NB4 (cell line): ENCODE measurements at regions not wholly inside any gene's neighbourhood (a gene's known extent, or its start where the extent isn't known, plus 50 kb on each side); places are given as distances from the start of the nearest gene placed in this dataset.

Source experiments
- DNase-seq: peaks from one replicate; pipeline ENCODE4 v3.0.0; 2010; ENCODE audit warnings: low read depth
- H3K4me3 ChIP-seq: one replicate; pipeline ENCODE4 v1.5.1; 2011; ENCODE audit warnings: mild to moderate bottlenecking, low read depth, low read length, moderate library complexity
- MYC ChIP-seq: IDR thresholded peaks from 2 replicates; pipeline ENCODE4 v1.6.1; 2011; ENCODE audit warnings: low read depth, low read length
- POLR2A ChIP-seq: IDR thresholded peaks from 2 replicates; pipeline ENCODE4 v1.6.1; 2011; ENCODE audit warnings: mild to moderate bottlenecking; ENCODE audit not compliant: insufficient read length; ENCODE audit errors: extremely low read depth
- TF ChIP-seq, protein P1 (sequence below): IDR thresholded peaks from one replicate; pipeline ENCODE4 v1.5.1; 2012; ENCODE audit warnings: low read depth, low read length
- TF ChIP-seq, protein P2 (sequence below): IDR thresholded peaks from 2 replicates; pipeline ENCODE4 v1.6.1; 2011; ENCODE audit warnings: low read depth, low read length

GRCh38 chr3:76378789-76379188, 593.4 kb upstream of the ZNF717 start:
- no peak overlapping the region for H3K4me3 ChIP-seq
- DNase-seq: no peak
- no peak for TF ChIP-seq POLR2A
- TF ChIP-seq, protein P1, sequence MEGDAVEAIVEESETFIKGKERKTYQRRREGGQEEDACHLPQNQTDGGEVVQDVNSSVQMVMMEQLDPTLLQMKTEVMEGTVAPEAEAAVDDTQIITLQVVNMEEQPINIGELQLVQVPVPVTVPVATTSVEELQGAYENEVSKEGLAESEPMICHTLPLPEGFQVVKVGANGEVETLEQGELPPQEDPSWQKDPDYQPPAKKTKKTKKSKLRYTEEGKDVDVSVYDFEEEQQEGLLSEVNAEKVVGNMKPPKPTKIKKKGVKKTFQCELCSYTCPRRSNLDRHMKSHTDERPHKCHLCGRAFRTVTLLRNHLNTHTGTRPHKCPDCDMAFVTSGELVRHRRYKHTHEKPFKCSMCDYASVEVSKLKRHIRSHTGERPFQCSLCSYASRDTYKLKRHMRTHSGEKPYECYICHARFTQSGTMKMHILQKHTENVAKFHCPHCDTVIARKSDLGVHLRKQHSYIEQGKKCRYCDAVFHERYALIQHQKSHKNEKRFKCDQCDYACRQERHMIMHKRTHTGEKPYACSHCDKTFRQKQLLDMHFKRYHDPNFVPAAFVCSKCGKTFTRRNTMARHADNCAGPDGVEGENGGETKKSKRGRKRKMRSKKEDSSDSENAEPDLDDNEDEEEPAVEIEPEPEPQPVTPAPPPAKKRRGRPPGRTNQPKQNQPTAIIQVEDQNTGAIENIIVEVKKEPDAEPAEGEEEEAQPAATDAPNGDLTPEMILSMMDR: no peak
- TF ChIP-seq, protein P2, sequence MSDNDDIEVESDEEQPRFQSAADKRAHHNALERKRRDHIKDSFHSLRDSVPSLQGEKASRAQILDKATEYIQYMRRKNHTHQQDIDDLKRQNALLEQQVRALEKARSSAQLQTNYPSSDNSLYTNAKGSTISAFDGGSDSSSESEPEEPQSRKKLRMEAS: no peak
- TF ChIP-seq MYC: no peak

GRCh38 chr3:76383781-76384180, 598.4 kb upstream of the ZNF717 start:
- DNase-seq: peak; percentile 1
- TF ChIP-seq POLR2A (no peak), MYC (no peak)
- TF ChIP-seq, protein P2: no peak
- TF ChIP-seq, protein P1: no peak
- H3K4me3 ChIP-seq: no peak overlapping the region

DNA sequence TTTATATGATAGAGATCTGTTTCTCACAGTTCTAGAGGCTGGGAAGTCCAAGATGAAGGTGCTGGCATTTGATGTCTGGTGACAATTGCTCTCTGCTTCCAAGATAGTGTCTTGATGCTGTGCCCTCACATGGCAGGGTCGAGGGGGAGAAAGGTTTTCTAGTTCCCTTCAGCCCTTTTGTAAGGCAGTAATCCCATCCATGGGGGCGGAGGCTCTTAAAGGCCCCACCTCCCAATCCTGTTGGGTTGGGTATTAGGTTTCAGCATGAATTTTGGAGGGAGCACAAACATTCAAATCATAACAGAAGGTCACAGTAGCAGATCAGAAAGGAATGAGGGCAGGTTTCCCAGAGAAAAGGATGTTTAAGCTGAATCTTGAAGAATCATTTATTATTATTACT, 601.7 kb upstream of the ZNF717 start:
- no peak for DNase-seq
- TF ChIP-seq, protein P1: no peak
- TF ChIP-seq POLR2A (no peak), MYC (no peak)
- TF ChIP-seq, protein P2: no peak
- H3K4me3 ChIP-seq: no peak overlapping the region

- DNase-seq: no peak
- TF ChIP-seq, protein P2: no peak
- TF ChIP-seq MYC: no peak
- TF ChIP-seq POLR2A: no peak
- TF ChIP-seq, protein P1: no peak
- H3K4me3 ChIP-seq: no peak overlapping the region
Observed at GRCh38 chr3:76400141-76400540, 614.8 kb upstream of the ZNF717 start.

- DNase-seq: no peak
- TF ChIP-seq, protein P1: no peak
- TF ChIP-seq, protein P2: no peak
- TF ChIP-seq POLR2A (no peak), MYC (no peak)
- no peak overlapping the region for H3K4me3 ChIP-seq
Observed at GRCh38 chr3:76402926-76403325, 617.6 kb upstream of the ZNF717 start.
